DOHH2 (cell line): ENCODE measurements at regions not wholly inside any gene's neighbourhood (a gene's known extent, or its start where the extent isn't known, plus 50 kb on each side); places are given as distances from the start of the nearest gene placed in this dataset.

Experiments used
- CTCF ChIP-seq: fragments of 200-600 bp; sonication (generic); IDR thresholded peaks from one replicate; pipeline ENCODE4 v1.5.1; 2014; ENCODE audit warnings: antibody characterized with exemption, mild to moderate bottlenecking, low read depth, low read length; ENCODE audit not compliant: poor library complexity, severe bottlenecking
- EZH2phosphoT487 ChIP-seq: fragments of 200-600 bp; sonication (generic); IDR thresholded peaks from 2 replicates; pipeline ENCODE4 v1.6.1; 2017; ENCODE audit warnings: borderline replicate concordance, mild to moderate bottlenecking, antibody characterized with exemption, low read length, moderate library complexity, mixed read lengths

- TF ChIP-seq CTCF (no peak), EZH2phosphoT487 (no peak)
Measured at GRCh38 chr4:135429528-135429927, 1227.9 kb upstream of the PABPC4L start.
